Pancreas (tissue), 10 donors: ENCODE measurements at regions not wholly inside any gene's neighbourhood (a gene's known extent, or its start where the extent isn't known, plus 50 kb on each side); places are given as distances from the start of the nearest gene placed in this dataset.

Source experiments
- ATAC-seq, 4 donors: fragments of 200-7000 bp; cut with Tn5 transposase; one replicate each; pipeline versions ENCODE4 v1.8.0 to v1.9.1; 2020; ENCODE audit warnings: mild to moderate bottlenecking in 4 of 4, moderate library complexity in 4 of 4
- DNase-seq, 6 donors: peaks; one replicate each; pipeline ENCODE4 v3.0.0-alpha.2; 2020
- FAIRE-seq: peaks from 2 replicates; lab custom pipeline; 2012; peaks lifted over from hg19 to GRCh38; lab: Jason Lieb, UNC
- H3K27ac ChIP-seq, 4 donors: fragments of 200-600 bp; sonication (generic); 1 replicate in 3 of 4; 2 replicates in 1 of 4; pipeline versions ENCODE4 v1.5.0 to v1.8.0; 2020
- H3K27me3 ChIP-seq, 4 donors: fragments of 200-600 bp; one replicate each; pipeline ENCODE4 v1.8.0; 2021
- H3K36me3 ChIP-seq, 3 donors: fragments of 200-600 bp; sonication (generic) in 1 of 3; one replicate each; pipeline versions ENCODE4 v1.5.0 to v1.8.0; 2020 to 2021
- H3K4me1 ChIP-seq, 3 donors: fragments of 200-600 bp; one replicate each; pipeline ENCODE4 v1.8.0; 2021
- H3K4me3 ChIP-seq, 4 donors: fragments of 200-600 bp; sonication (generic) in 2 of 4; one replicate each; pipeline versions ENCODE4 v1.5.0 to v1.8.0; 2020 to 2021
- H3K9me3 ChIP-seq, 4 donors: fragments of 200-600 bp; one replicate each; pipeline ENCODE4 v1.8.0; 2021
- WGBS, 2 donors: extraction: QIAGEN DNeasy Blood & Tissue Kit; methylation state at CpG; one replicate each; pipeline ENCODE4 v1.1.7; 2013; 5-methylcytosine and 5-hydroxymethylcytosine counted together
- intact Hi-C, 3 donors: fragments of 100-400 bp; cut with DNase I; formaldehyde crosslinking; loops; one replicate each; pipeline versions ENCODE4 v1.11.1 to v1.14.2; 2022
- TF ChIP-seq, protein P1 (sequence below), 4 donors: fragments of 200-600 bp; sonication (generic) in 3 of 4; IDR thresholded peaks; one replicate each; pipeline versions ENCODE4 v1.5.0 to v1.8.0; 2021; ENCODE audit warnings: antibody characterized with exemption in 4 of 4
- donor health status: healthy with polysubstance abuse.
- donor health status: DM: no; HTN: no; CAD: no; lungs with moderate emphysema.
- donor health status: DM: no; HTN: no; CAD: no.
- donor health status: control.
- donor health status: control.
- donor health status: Bipolar disorder and iron deficiency.
- donor health status: DM: yes; HTN: yes; CAD: no.
- donor health status: DM: no; HTN: no; CAD: no.
- donor health status: DM: no; HTN: no; CAD: no.
- donor health status: DM: yes; HTN: yes; CAD: no.

DNA sequence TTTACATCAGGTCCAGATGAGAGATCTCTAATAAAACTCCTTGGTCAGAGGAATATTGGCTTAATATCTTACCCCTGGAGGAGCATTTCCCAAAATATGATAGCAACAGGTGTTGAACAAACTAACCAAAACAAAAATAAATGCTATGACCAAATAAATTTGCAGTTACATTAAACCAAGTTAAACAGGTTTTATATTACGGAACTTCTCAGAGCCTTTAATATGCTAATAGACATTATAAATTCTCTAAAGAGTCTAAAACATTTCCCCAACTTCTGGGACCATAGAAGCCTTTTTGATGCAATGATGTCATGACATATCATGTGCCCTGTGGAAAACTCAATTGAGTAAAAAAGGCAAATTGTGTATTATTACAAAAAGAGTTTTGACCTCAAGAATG lies 90.9 kb upstream of the ARMC2 start:
- Histone ChIP-seq H3K27me3 (no peaks in the 10 kb centered on the region), H3K4me1 (peaks cover 13 to 41% (median 22%) of the 10 kb centered on the region in 3 donors), H3K36me3 (no peaks in the 10 kb centered on the region), H3K9me3 (no peaks in the 10 kb centered on the region), H3K4me3 (no peak overlapping the region), H3K27ac (no peak overlapping the region)
- FAIRE-seq (no peak), DNase-seq (no peak), ATAC-seq (no peak)
- TF ChIP-seq, protein P1, sequence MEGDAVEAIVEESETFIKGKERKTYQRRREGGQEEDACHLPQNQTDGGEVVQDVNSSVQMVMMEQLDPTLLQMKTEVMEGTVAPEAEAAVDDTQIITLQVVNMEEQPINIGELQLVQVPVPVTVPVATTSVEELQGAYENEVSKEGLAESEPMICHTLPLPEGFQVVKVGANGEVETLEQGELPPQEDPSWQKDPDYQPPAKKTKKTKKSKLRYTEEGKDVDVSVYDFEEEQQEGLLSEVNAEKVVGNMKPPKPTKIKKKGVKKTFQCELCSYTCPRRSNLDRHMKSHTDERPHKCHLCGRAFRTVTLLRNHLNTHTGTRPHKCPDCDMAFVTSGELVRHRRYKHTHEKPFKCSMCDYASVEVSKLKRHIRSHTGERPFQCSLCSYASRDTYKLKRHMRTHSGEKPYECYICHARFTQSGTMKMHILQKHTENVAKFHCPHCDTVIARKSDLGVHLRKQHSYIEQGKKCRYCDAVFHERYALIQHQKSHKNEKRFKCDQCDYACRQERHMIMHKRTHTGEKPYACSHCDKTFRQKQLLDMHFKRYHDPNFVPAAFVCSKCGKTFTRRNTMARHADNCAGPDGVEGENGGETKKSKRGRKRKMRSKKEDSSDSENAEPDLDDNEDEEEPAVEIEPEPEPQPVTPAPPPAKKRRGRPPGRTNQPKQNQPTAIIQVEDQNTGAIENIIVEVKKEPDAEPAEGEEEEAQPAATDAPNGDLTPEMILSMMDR (IDR thresholded peaks at IDR 0.05), result no peak
- intact Hi-C loops, result no loop called here
- WGBS, 2 donors, result 95 to 98% methylated on average over 1 of the region's 1 CpG

DNA sequence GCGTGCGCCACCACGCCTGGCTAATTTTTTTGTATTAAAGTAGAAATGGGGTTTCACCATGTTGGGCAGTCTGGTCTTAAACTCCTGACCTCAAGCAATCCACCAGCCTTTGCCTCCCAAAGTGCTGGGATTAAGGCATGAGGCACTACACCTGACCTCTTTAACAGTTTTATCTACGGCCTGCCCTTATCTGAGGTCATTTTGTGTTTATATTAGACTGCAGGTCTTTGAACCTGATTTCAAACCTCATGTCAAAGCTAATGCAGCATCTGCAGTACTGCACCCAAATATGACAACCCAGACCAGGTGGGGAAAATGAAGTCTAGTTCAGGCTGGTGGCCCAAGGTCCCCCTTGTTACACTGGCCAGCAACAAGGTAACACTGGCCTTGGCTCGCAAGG lies 89.3 kb upstream of the ARMC2 start:
- H3K9me3 ChIP-seq, result no peaks in the 10 kb centered on the region
- peaks cover 15 to 35% (median 19%) of the 10 kb centered on the region in 3 donors for H3K4me1 ChIP-seq
- no peak overlapping the region for H3K4me3 ChIP-seq
- H3K27me3 ChIP-seq, result no peaks in the 10 kb centered on the region
- intact Hi-C loops, result no loop called here
- ATAC-seq (peak in 3 of 4 donors; percentile 24 to 62 (median 33)), FAIRE-seq (no peak), DNase-seq (peak in 1 of 6 donors; percentile 11)
- WGBS, 2 donors, result 72 to 80% methylated on average over 5 of the region's 5 CpGs
- TF ChIP-seq, protein P1 (IDR thresholded peaks at IDR 0.05), result no peak
- H3K36me3 ChIP-seq, result no peaks in the 10 kb centered on the region
- no peak overlapping the region for H3K27ac ChIP-seq

DNA sequence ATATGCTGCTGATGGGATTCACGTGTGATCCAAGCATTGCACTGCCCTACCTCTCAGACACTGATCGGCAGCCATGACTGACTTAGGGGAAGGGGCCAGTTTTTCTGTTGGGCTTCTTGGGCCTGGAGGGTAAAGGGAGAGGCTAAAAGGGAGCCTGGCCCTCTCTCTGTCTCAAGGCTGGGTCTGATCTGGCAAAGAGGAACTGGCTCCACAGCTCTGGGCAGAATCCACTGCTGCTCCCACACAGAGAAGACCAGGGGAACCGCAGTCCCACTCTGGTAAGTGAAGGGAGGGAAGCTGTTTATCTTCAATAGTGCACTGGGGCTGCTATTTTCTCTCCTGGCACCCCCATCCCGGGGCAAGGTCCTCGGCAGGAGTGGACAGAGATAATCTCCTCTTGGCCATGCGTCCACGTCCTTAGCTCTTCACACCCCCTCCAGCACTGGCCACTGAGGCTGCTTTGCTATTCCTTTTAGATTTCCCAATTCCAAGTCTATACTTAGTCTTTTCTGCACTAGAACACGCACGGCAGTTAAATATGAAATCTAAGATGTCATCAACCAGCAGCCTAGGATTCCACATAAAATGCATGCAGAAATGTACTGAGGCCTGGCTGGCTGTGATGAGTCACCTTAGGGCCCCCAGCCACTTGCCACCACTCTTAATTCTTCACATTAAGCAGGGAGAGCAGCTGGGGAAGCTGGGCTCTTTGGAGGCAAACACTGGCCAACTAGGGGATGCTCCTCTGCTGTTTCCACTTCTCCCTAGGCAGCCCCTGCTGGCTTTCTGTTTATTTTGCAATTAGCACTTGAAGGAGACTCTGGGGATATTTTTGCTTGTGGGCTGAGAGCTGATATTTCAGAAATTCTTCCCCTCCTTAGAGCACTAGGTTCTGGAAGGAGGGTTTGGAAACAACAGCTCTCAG lies 87.8 kb upstream of the ARMC2 start:
- H3K4me3 ChIP-seq, result no peak overlapping the region
- 58 to 67% methylated on average over 9 of the region's 9 CpGs for WGBS, 2 donors
- peak in 1 of 4 donors; percentile 3 for ATAC-seq
- peak in 1 of 6 donors; percentile 11 for DNase-seq
- H3K27ac ChIP-seq, result no peak overlapping the region
- intact Hi-C loops, result no loop called here
- no peaks in the 10 kb centered on the region for H3K36me3 ChIP-seq
- H3K9me3 ChIP-seq, result no peaks in the 10 kb centered on the region
- FAIRE-seq, result no peak
- no peaks in the 10 kb centered on the region for H3K27me3 ChIP-seq
- H3K4me1 ChIP-seq, result peaks cover 30 to 46% (median 30%) of the 10 kb centered on the region in 3 donors
- TF ChIP-seq, protein P1 (IDR thresholded peaks at IDR 0.05), result no peak

DNA sequence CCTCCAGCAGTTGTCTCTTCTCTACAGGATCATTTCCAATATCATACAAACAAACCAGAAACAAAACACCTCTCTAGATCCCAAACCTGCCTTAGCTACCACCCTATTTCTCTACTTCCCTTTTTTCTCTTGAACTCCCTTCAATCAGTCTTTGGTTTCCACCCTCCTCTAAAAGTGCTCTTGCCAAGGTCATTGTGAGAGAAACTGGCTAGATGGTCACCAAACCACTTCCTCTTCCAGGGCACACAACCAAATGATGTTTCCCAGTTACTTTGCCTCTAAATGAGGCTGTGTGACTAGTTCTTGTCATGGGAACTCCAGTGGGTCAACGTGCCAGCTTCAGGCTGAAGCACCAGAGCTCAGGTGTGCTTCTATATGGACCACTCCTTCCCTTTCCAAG lies 85.8 kb upstream of the ARMC2 start:
- Histone ChIP-seq H3K9me3 (no peaks in the 10 kb centered on the region), H3K4me1 (peaks cover 42 to 50% (median 46%) of the 10 kb centered on the region in 3 donors), H3K36me3 (no peaks in the 10 kb centered on the region), H3K4me3 (no peak overlapping the region), H3K27me3 (no peaks in the 10 kb centered on the region), H3K27ac (no peak overlapping the region)
- FAIRE-seq (no peak), DNase-seq (peak in 1 of 6 donors; percentile 27), ATAC-seq (no peak)
- intact Hi-C loops, result no loop called here
- WGBS, 2 donors, result 42 to 47% methylated on average over 1 of the region's 1 CpG
- TF ChIP-seq, protein P1 (IDR thresholded peaks at IDR 0.05), result no peak
